ENCODE measurements at regions not wholly inside any gene's neighbourhood (a gene's known extent, or its start where the extent isn't known, plus 50 kb on each side); places are given as distances from the start of the nearest gene placed in this dataset.

- no peak for DNase-seq
Observed at GRCh38 chr6:48809700-48810099, 653.4 kb downstream of the MMUT start.

- no peak for DNase-seq
Observed at GRCh38 chr6:48809245-48809644, 653.8 kb downstream of the MMUT start.

- DNase-seq, result no peak
Observed at GRCh38 chr6:48798296-48798695, 664.8 kb downstream of the MMUT start.

GRCh38 chr6:48782225-48782624, 671.2 kb upstream of the PTCHD4 start:
- DNase-seq, result no peak

GRCh38 chr6:48777411-48777810, 666.4 kb upstream of the PTCHD4 start:
- DNase-seq, result no peak

GRCh38 chr6:48775157-48775556, 664.2 kb upstream of the PTCHD4 start:
- no peak for DNase-seq

GRCh38 chr6:48774276-48774675, 663.3 kb upstream of the PTCHD4 start:
- no peak for DNase-seq

GRCh38 chr6:48766349-48766748, 655.4 kb upstream of the PTCHD4 start:
- DNase-seq, result no peak

- no peak for DNase-seq
Observed at GRCh38 chr6:48765352-48765961, 654.5 kb upstream of the PTCHD4 start.

GRCh38 chr6:48764286-48765044, 653.5 kb upstream of the PTCHD4 start:
- DNase-seq, result no peak

- no peak for DNase-seq
Observed at GRCh38 chr6:48757661-48758060, 646.7 kb upstream of the PTCHD4 start.

- no peak for DNase-seq
Observed at GRCh38 chr6:48755315-48755714, 644.3 kb upstream of the PTCHD4 start.

GRCh38 chr6:48754641-48755040, 643.6 kb upstream of the PTCHD4 start:
- no peak for DNase-seq

- no peak for DNase-seq
Observed at GRCh38 chr6:48750861-48751260, 639.9 kb upstream of the PTCHD4 start.

- no peak for DNase-seq
Observed at GRCh38 chr6:48747471-48747870, 636.5 kb upstream of the PTCHD4 start.

GRCh38 chr6:48747040-48747439, 636.0 kb upstream of the PTCHD4 start:
- no peak for DNase-seq

- no peak for DNase-seq
Observed at GRCh38 chr6:48744948-48745347, 634.0 kb upstream of the PTCHD4 start.

- DNase-seq, result no peak
Observed at GRCh38 chr6:48743738-48744137, 632.7 kb upstream of the PTCHD4 start.

- no peak for DNase-seq
Observed at GRCh38 chr6:48736501-48737206, 625.7 kb upstream of the PTCHD4 start.

- DNase-seq, result no peak
Observed at GRCh38 chr6:48735846-48736245, 624.8 kb upstream of the PTCHD4 start.

GRCh38 chr6:48733581-48733980, 622.6 kb upstream of the PTCHD4 start:
- no peak for DNase-seq

- no peak for DNase-seq
Observed at GRCh38 chr6:48714699-48715098, 603.7 kb upstream of the PTCHD4 start.

GRCh38 chr6:48714250-48714649, 603.3 kb upstream of the PTCHD4 start:
- DNase-seq, result no peak

GRCh38 chr6:48713612-48714011, 602.6 kb upstream of the PTCHD4 start:
- no peak for DNase-seq

Data from activated effector memory CD4-positive, alpha-beta T cell treated with anti-CD3 and anti-CD28 coated beads, Interleukin-2, amount 50 U/mL, for 16 hours (primary cell).